HL-60 (cell line): ENCODE measurements at regions not wholly inside any gene's neighbourhood (a gene's known extent, or its start where the extent isn't known, plus 50 kb on each side); places are given as distances from the start of the nearest gene placed in this dataset.

Experiments
- POLR2AphosphoS5 ChIP-seq: IDR thresholded peaks from 2 replicates; pipeline ENCODE4 v1.6.1; 2012; ENCODE audit warnings: low read depth
- TF ChIP-seq, protein P1 (sequence below): IDR thresholded peaks from one replicate; pipeline ENCODE4 v1.5.1; 2011; ENCODE audit warnings: low read length, control low read depth, inconsistent platforms; ENCODE audit not compliant: insufficient read depth

DNA sequence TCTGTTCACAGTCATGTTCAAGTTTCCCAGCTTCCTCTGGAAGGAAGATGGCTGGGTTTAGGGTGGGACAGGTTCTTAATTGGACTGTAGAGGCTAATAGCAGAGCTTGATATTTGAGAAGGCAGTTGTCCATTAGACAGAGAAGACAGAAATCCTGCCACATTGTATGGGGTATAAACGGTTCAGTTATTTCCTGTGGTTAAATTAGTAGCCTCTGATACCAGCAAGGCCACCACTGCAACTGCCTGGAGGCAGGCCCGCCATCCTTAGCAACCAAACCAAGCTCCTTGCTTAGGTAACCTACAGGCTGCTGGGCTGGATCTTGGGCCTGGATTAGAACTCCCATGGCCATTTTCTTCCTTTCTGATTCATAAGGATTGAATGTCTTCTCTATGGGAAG lies 1367.0 kb downstream of the PCDH7 start:
- TF ChIP-seq, protein P1, sequence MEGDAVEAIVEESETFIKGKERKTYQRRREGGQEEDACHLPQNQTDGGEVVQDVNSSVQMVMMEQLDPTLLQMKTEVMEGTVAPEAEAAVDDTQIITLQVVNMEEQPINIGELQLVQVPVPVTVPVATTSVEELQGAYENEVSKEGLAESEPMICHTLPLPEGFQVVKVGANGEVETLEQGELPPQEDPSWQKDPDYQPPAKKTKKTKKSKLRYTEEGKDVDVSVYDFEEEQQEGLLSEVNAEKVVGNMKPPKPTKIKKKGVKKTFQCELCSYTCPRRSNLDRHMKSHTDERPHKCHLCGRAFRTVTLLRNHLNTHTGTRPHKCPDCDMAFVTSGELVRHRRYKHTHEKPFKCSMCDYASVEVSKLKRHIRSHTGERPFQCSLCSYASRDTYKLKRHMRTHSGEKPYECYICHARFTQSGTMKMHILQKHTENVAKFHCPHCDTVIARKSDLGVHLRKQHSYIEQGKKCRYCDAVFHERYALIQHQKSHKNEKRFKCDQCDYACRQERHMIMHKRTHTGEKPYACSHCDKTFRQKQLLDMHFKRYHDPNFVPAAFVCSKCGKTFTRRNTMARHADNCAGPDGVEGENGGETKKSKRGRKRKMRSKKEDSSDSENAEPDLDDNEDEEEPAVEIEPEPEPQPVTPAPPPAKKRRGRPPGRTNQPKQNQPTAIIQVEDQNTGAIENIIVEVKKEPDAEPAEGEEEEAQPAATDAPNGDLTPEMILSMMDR: no peak
- TF ChIP-seq POLR2AphosphoS5: no peak
